ENCODE measurements at regions not wholly inside any gene's neighbourhood (a gene's known extent, or its start where the extent isn't known, plus 50 kb on each side); places are given as distances from the start of the nearest gene placed in this dataset.

- TF ChIP-seq CTCF (IDR thresholded peaks at IDR 0.05; ENCODE audit: insufficient read depth, low read length) (no peak), POLR2AphosphoS5 (IDR thresholded peaks at IDR 0.05; ENCODE audit: low read depth) (no peak), REST (IDR thresholded peaks at IDR 0.05; ENCODE audit: insufficient replicate concordance, low read depth) (no peak)
These were observed 364.4 kb upstream of the CLNK start for GRCh38 chr4:11049001-11049400.
